GM23338 (cell line): ENCODE measurements at regions not wholly inside any gene's neighbourhood (a gene's known extent, or its start where the extent isn't known, plus 50 kb on each side); places are given as distances from the start of the nearest gene placed in this dataset.

Experiments used
- ATAC-seq: fragments of 200-7000 bp; cut with Tn5 transposase; 3 replicates; pipeline ENCODE4 v1.9.1; 2020
- DNase-seq: peaks from one replicate; pipeline ENCODE4 v3.0.0-alpha.2; 2015; ENCODE audit warnings: low spot score
- H2AFZ ChIP-seq: fragments of 200-600 bp; sonication (generic); 2 replicates; pipeline ENCODE4 v1.8.0; 2016; ENCODE audit warnings: antibody characterized with exemption, mild to moderate bottlenecking, moderate library complexity
- H3F3A ChIP-seq: fragments of 200-600 bp; sonication (generic); replicated peaks from 2 replicates; pipeline ENCODE4 v1.8.0; 2017; ENCODE audit warnings: antibody characterized with exemption, mixed run types, low read depth
- H3K27ac ChIP-seq: fragments of 200-600 bp; sonication (generic); 2 replicates; pipeline ENCODE4 v1.6.1; 2016; ENCODE audit warnings: low read depth
- H3K27me3 ChIP-seq: fragments of 200-600 bp; sonication (generic); 2 replicates; pipeline ENCODE4 v1.8.0; 2016; ENCODE audit warnings: mild to moderate bottlenecking, mixed run types, moderate library complexity; ENCODE audit not compliant: insufficient read depth
- H3K36me3 ChIP-seq: fragments of 200-600 bp; sonication (generic); 2 replicates; pipeline ENCODE4 v1.8.0; 2016; ENCODE audit warnings: mild to moderate bottlenecking; ENCODE audit not compliant: insufficient read depth
- H3K4me1 ChIP-seq: fragments of 200-600 bp; sonication (generic); 2 replicates; pipeline ENCODE4 v1.8.0; 2016; ENCODE audit warnings: mild to moderate bottlenecking, moderate library complexity; ENCODE audit not compliant: insufficient read depth
- H3K4me2 ChIP-seq: fragments of 200-600 bp; sonication (generic); 2 replicates; pipeline ENCODE4 v1.7.1; 2017; ENCODE audit warnings: mixed run types
- H3K4me3 ChIP-seq: fragments of 200-600 bp; sonication (generic); 2 replicates; pipeline ENCODE4 v1.6.1; 2016; ENCODE audit warnings: mixed run types
- H3K79me2 ChIP-seq: fragments of 200-600 bp; sonication (generic); replicated peaks from 2 replicates; pipeline ENCODE4 v1.8.0; 2017; ENCODE audit warnings: mild to moderate bottlenecking; ENCODE audit not compliant: insufficient read depth
- H3K9me2 ChIP-seq: fragments of 200-600 bp; sonication (generic); 2 replicates; pipeline ENCODE4 v1.8.0; 2017; ENCODE audit not compliant: insufficient read depth
- H4K20me1 ChIP-seq: fragments of 200-600 bp; sonication (generic); replicated peaks from 2 replicates; pipeline ENCODE4 v1.8.0; 2017; ENCODE audit warnings: mild to moderate bottlenecking; ENCODE audit not compliant: insufficient read depth
- H3K27ac Mint-ChIP-seq: 2 replicates; pipeline ENCODE4 v1.8.0; 2020; ENCODE audit warnings: inconsistent platforms, mild to moderate bottlenecking, moderate library complexity, mixed read lengths
- H3K27me3 Mint-ChIP-seq: 3 replicates; pipeline ENCODE4 v1.8.0; 2022; ENCODE audit warnings: low read depth, mild to moderate bottlenecking, moderate library complexity, mixed read lengths, inconsistent platforms; ENCODE audit not compliant: insufficient read depth, poor library complexity
- H3K36me3 Mint-ChIP-seq: 3 replicates; pipeline ENCODE4 v1.8.0; 2021; ENCODE audit warnings: low read depth, mild to moderate bottlenecking, inconsistent platforms, moderate library complexity, mixed read lengths
- H3K4me1 Mint-ChIP-seq: 3 replicates; pipeline ENCODE4 v1.8.0; 2020; ENCODE audit warnings: mild to moderate bottlenecking, inconsistent platforms, mixed read lengths
- H3K4me3 Mint-ChIP-seq: 3 replicates; pipeline ENCODE4 v1.8.0; 2021; ENCODE audit warnings: moderate library complexity, mild to moderate bottlenecking, inconsistent platforms, mixed read lengths
- H3K9me3 Mint-ChIP-seq: 3 replicates; pipeline ENCODE4 v1.8.0; 2020; ENCODE audit warnings: moderate library complexity, mild to moderate bottlenecking, inconsistent platforms, mixed read lengths
- CREB1 ChIP-seq: fragments of 250-450 bp; sonication (Bioruptor Pico); IDR thresholded peaks from 2 replicates; pipeline ENCODE4 v1.5.0; 2020; ENCODE audit warnings: low read depth, mild to moderate bottlenecking, moderate library complexity
- CTCF ChIP-seq, 2 experiments: fragments of 200-600 bp in 1 of 2; sonication (generic) in 1 of 2; conservative IDR thresholded peaks; 2 replicates each; pipeline versions ENCODE4 v1.5.1 to v1.6.1; 2016 to 2017; ENCODE audit warnings: antibody characterized with exemption in 2 of 2, low read depth in 2 of 2, mild to moderate bottlenecking in 2 of 2, moderate library complexity in 1 of 2
- ETS1 ChIP-seq: IDR thresholded peaks from 2 replicates; pipeline ENCODE4 v1.6.1; 2016; ENCODE audit warnings: antibody characterized with exemption
- EZH2 ChIP-seq: fragments of 200-600 bp; sonication (generic); IDR thresholded peaks from one replicate; pipeline ENCODE4 v1.8.0; 2017; ENCODE audit warnings: antibody characterized with exemption, mild to moderate bottlenecking, low read depth; ENCODE audit not compliant: unreplicated experiment
- EZH2phosphoT487 ChIP-seq: fragments of 200-600 bp; sonication (generic); IDR thresholded peaks from one replicate; pipeline ENCODE4 v1.8.1; 2018; ENCODE audit warnings: antibody characterized with exemption; ENCODE audit not compliant: unreplicated experiment
- JUNB ChIP-seq: IDR thresholded peaks from one replicate; pipeline ENCODE4 v1.6.1; 2016; ENCODE audit warnings: antibody characterized with exemption; ENCODE audit not compliant: unreplicated experiment
- NANOG ChIP-seq: IDR thresholded peaks from 2 replicates; pipeline ENCODE4 v1.6.1; 2016; ENCODE audit warnings: antibody characterized with exemption, borderline replicate concordance
- POLR2AphosphoS5 ChIP-seq: IDR thresholded peaks from 2 replicates; pipeline ENCODE4 v1.6.1; 2016; ENCODE audit warnings: antibody characterized with exemption, low read depth
- REST ChIP-seq: IDR thresholded peaks from one replicate; pipeline ENCODE4 v1.6.1; 2018; ENCODE audit warnings: antibody characterized with exemption; ENCODE audit not compliant: unreplicated experiment
- STAT1 ChIP-seq: IDR thresholded peaks from one replicate; pipeline ENCODE4 v1.6.1; 2016; ENCODE audit warnings: antibody characterized with exemption; ENCODE audit not compliant: unreplicated experiment
- ZNF114 ChIP-seq: fragments of 250-450 bp; sonication (Bioruptor Pico); IDR thresholded peaks from 2 replicates; pipeline ENCODE4 v1.5.0; 2020; ENCODE audit warnings: mild to moderate bottlenecking, moderate library complexity
- ZNF462 ChIP-seq: fragments of 250-450 bp; sonication (Bioruptor Pico); IDR thresholded peaks from 2 replicates; pipeline ENCODE4 v1.5.0; 2020; ENCODE audit warnings: mild to moderate bottlenecking, moderate library complexity

- no peak for ATAC-seq
- H3K27me3 ChIP-seq: no peaks in the 10 kb centered on the region
- H3K27me3 Mint-ChIP-seq: no peaks in the 10 kb centered on the region
Measured at GRCh38 chr4:166257276-166257675, 384.2 kb downstream of the TLL1 start.

More at GRCh38 chr4:166257276-166257675, 384.2 kb downstream of the TLL1 start:
- no peak for DNase-seq
- Mint-ChIP-seq H3K9me3 (no peaks in the 10 kb centered on the region), H3K4me1 (no peaks in the 10 kb centered on the region), H3K36me3 (no peaks in the 10 kb centered on the region), H3K4me3 (no peak overlapping the region), H3K27ac (no peak overlapping the region)
- H2AFZ ChIP-seq: no peak overlapping the region
- H3K4me3 ChIP-seq: no peak overlapping the region
- H3K36me3 ChIP-seq: no peaks in the 10 kb centered on the region
- H3K4me1 ChIP-seq: no peaks in the 10 kb centered on the region
- H4K20me1 ChIP-seq: no peaks in the 10 kb centered on the region
- no peaks in the 10 kb centered on the region for H3K79me2 ChIP-seq
- TF ChIP-seq EZH2 (no peak), EZH2phosphoT487 (no peak), NANOG (no peak), STAT1 (no peak), REST (no peak), ZNF462 (CRISPR knock-in tag) (no peak), CREB1 (no peak), JUNB (no peak), POLR2AphosphoS5 (no peak), ETS1 (no peak), CTCF (conservative IDR thresholded peaks at IDR 0.05; ENCODE audit: low read depth in 2 of 2) (no peak), ZNF114 (CRISPR knock-in tag) (no peak)
- H3K27ac ChIP-seq: no peak overlapping the region
- no peak overlapping the region for H3K4me2 ChIP-seq
- H3F3A ChIP-seq: no peaks in the 10 kb centered on the region
- no peaks in the 10 kb centered on the region for H3K9me2 ChIP-seq
